Thymus (tissue), 11 donors: ENCODE measurements at regions not wholly inside any gene's neighbourhood (a gene's known extent, or its start where the extent isn't known, plus 50 kb on each side); places are given as distances from the start of the nearest gene placed in this dataset.
"Not testable (repeated sequence)": the region's sequence is repeated elsewhere in the genome, so short reads cannot be mapped to it uniquely, and the experiment has no call there.

Experiments used
- DNase-seq, 9 donors: peaks; one replicate each; pipeline ENCODE4 v3.0.0-alpha.2; 2013; ENCODE audit warnings: low spot score in 9 of 9, low read depth in 6 of 9, missing footprints in 1 of 9
- H3K27ac ChIP-seq, 2 donors: one replicate each; pipeline ENCODE4 v1.5.1; 2013; ENCODE audit warnings: control low read depth in 1 of 2, low read depth in 1 of 2, low read length in 1 of 2, mild to moderate bottlenecking in 1 of 2, moderate library complexity in 1 of 2
- H3K27me3 ChIP-seq, 2 donors: one replicate each; pipeline ENCODE4 v1.5.1; 2013; ENCODE audit warnings: low read length in 1 of 2; ENCODE audit not compliant: control insufficient read depth in 2 of 2, insufficient read depth in 1 of 2
- H3K36me3 ChIP-seq, 2 donors: one replicate each; pipeline ENCODE4 v1.5.1; 2013; ENCODE audit warnings: low read length in 1 of 2, mild to moderate bottlenecking in 1 of 2, moderate library complexity in 1 of 2; ENCODE audit not compliant: control insufficient read depth in 2 of 2, insufficient read depth in 2 of 2
- H3K4me1 ChIP-seq, 2 donors: one replicate each; pipeline ENCODE4 v1.5.1; 2013; ENCODE audit warnings: low read length in 2 of 2; ENCODE audit not compliant: control insufficient read depth in 2 of 2, insufficient read depth in 2 of 2
- H3K4me3 ChIP-seq, 2 donors: one replicate each; pipeline ENCODE4 v1.5.1; 2013; ENCODE audit warnings: low read length in 2 of 2, control low read depth in 1 of 2, mild to moderate bottlenecking in 1 of 2
- H3K9me3 ChIP-seq, 2 donors: one replicate each; pipeline ENCODE4 v1.5.1; 2013; ENCODE audit warnings: low read length in 1 of 2, mild to moderate bottlenecking in 1 of 2; ENCODE audit not compliant: control insufficient read depth in 2 of 2, insufficient read depth in 1 of 2
- WGBS: extraction: QIAGEN DNeasy Blood & Tissue Kit; methylation state at CpG from one replicate; pipeline ENCODE4 v1.1.7; 2013; 5-methylcytosine and 5-hydroxymethylcytosine counted together
- donor health status: healthy.

- Histone ChIP-seq H3K27me3 (no peaks in the 10 kb centered on the region), H3K4me3 (no peak overlapping the region), H3K4me1 (no peaks in the 10 kb centered on the region), H3K9me3 (no peaks in the 10 kb centered on the region), H3K36me3 (no peaks in the 10 kb centered on the region), H3K27ac (no peak overlapping the region)
- WGBS: 66% methylated on average over 2 of the region's 2 CpGs
- no peak for DNase-seq
Observed at GRCh38 chr7:54189330-54189729, 352.8 kb upstream of the VSTM2A start.

- Histone ChIP-seq H3K4me1 (no peaks in the 10 kb centered on the region), H3K4me3 (no peak overlapping the region), H3K9me3 (no peaks in the 10 kb centered on the region), H3K36me3 (no peaks in the 10 kb centered on the region), H3K27ac (no peak overlapping the region), H3K27me3 (no peaks in the 10 kb centered on the region)
- DNase-seq: no peak
Observed at GRCh38 chr7:54201501-54201900, 340.7 kb upstream of the VSTM2A start.

GRCh38 chr7:54215424-54215823 is 326.8 kb upstream of the VSTM2A start:
- 81% methylated on average over 1 of the region's 1 CpG for WGBS
- Histone ChIP-seq H3K4me3 (no peak overlapping the region), H3K27me3 (no peaks in the 10 kb centered on the region), H3K27ac (no peak overlapping the region), H3K4me1 (no peaks in the 10 kb centered on the region), H3K9me3 (peaks cover 0 to 7% of the 10 kb centered on the region in 2 donors), H3K36me3 (no peaks in the 10 kb centered on the region)
- no peak for DNase-seq

- not testable (repeated sequence) for H3K27me3 ChIP-seq, H3K27ac ChIP-seq, H3K4me1 ChIP-seq, H3K4me3 ChIP-seq, H3K36me3 ChIP-seq, DNase-seq, H3K9me3 ChIP-seq
Observed at GRCh38 chr7:54226030-54226429, 316.1 kb upstream of the VSTM2A start.

- Histone ChIP-seq H3K27me3 (no peaks in the 10 kb centered on the region), H3K9me3 (peaks cover 0 to 3% of the 10 kb centered on the region in 2 donors), H3K27ac (no peak overlapping the region), H3K4me1 (no peaks in the 10 kb centered on the region), H3K4me3 (no peak overlapping the region), H3K36me3 (no peaks in the 10 kb centered on the region)
- DNase-seq: no peak
- 98% methylated on average over 6 of the region's 6 CpGs for WGBS
Observed at GRCh38 chr7:54242776-54243175, 299.4 kb upstream of the VSTM2A start.

- no peaks in the 10 kb centered on the region for H3K4me1 ChIP-seq
- H3K27ac ChIP-seq: no peak overlapping the region
- no peak overlapping the region for H3K4me3 ChIP-seq
- H3K9me3 ChIP-seq: no peaks in the 10 kb centered on the region
- no peaks in the 10 kb centered on the region for H3K27me3 ChIP-seq
- WGBS: 96% methylated on average over 1 of the region's 1 CpG
- DNase-seq: no peak
- no peaks in the 10 kb centered on the region for H3K36me3 ChIP-seq
Observed at GRCh38 chr7:54245020-54245419, 297.2 kb upstream of the VSTM2A start.

- H3K4me3 ChIP-seq: no peak overlapping the region
- H3K27me3 ChIP-seq: no peaks in the 10 kb centered on the region
- no peak for DNase-seq
- H3K27ac ChIP-seq: no peak overlapping the region
- H3K9me3 ChIP-seq: no peaks in the 10 kb centered on the region
- H3K4me1 ChIP-seq: no peaks in the 10 kb centered on the region
- H3K36me3 ChIP-seq: no peaks in the 10 kb centered on the region
- WGBS: 90% methylated on average over 3 of the region's 3 CpGs
Observed at GRCh38 chr7:54249686-54250085, 292.5 kb upstream of the VSTM2A start.

GRCh38 chr7:54252256-54253035 is 289.7 kb upstream of the VSTM2A start:
- Histone ChIP-seq H3K27ac (no peak overlapping the region), H3K9me3 (no peaks in the 10 kb centered on the region), H3K4me3 (no peak overlapping the region), H3K36me3 (no peaks in the 10 kb centered on the region), H3K4me1 (no peaks in the 10 kb centered on the region), H3K27me3 (no peaks in the 10 kb centered on the region)
- DNase-seq: no peak
- WGBS: 86% methylated on average over 7 of the region's 7 CpGs

GRCh38 chr7:54253036-54253373 is 289.2 kb upstream of the VSTM2A start:
- Histone ChIP-seq H3K36me3 (no peaks in the 10 kb centered on the region), H3K9me3 (no peaks in the 10 kb centered on the region), H3K27ac (no peak overlapping the region), H3K4me3 (no peak overlapping the region), H3K4me1 (no peaks in the 10 kb centered on the region), H3K27me3 (no peaks in the 10 kb centered on the region)
- DNase-seq: no peak
- WGBS: 89% methylated on average over 5 of the region's 5 CpGs

GRCh38 chr7:54255242-54255641 is 286.9 kb upstream of the VSTM2A start:
- H3K4me3 ChIP-seq: no peak overlapping the region
- H3K4me1 ChIP-seq: no peaks in the 10 kb centered on the region
- no peak overlapping the region for H3K27ac ChIP-seq
- no peaks in the 10 kb centered on the region for H3K36me3 ChIP-seq
- H3K9me3 ChIP-seq: peaks cover 0 to 6% of the 10 kb centered on the region in 2 donors
- H3K27me3 ChIP-seq: no peaks in the 10 kb centered on the region
- 87% methylated on average over 1 of the region's 1 CpG for WGBS
- DNase-seq: no peak
